ENCODE measurements at regions not wholly inside any gene's neighbourhood (a gene's known extent, or its start where the extent isn't known, plus 50 kb on each side); places are given as distances from the start of the nearest gene placed in this dataset.

GRCh38 chr13:58531614-58532013, 900.1 kb downstream of the PCDH17 start:
- Histone ChIP-seq H3K27me3 (replicated peaks in 1 of 2; ENCODE audit: control insufficient read depth in 2 of 2, insufficient read depth in 2 of 2, low read length in 1 of 2) (no peaks in the 10 kb centered on the region), H3K79me2 (ENCODE audit: control insufficient read depth, insufficient read depth, low read length) (no peaks in the 10 kb centered on the region), H4K20me1 (ENCODE audit: control insufficient read depth, insufficient read depth) (no peaks in the 10 kb centered on the region), H3K4me3 (no peak overlapping the region), H3K36me3 (ENCODE audit: control insufficient read depth in 2 of 2, insufficient read depth in 2 of 2, low read length in 1 of 2) (no peaks in the 10 kb centered on the region), H3K4me2 (ENCODE audit: control insufficient read depth, insufficient read depth) (no peak overlapping the region), H3K4me1 (ENCODE audit: control insufficient read depth, insufficient read depth, low read length) (no peaks in the 10 kb centered on the region), H3K27ac (ENCODE audit: control insufficient read depth, insufficient read depth) (no peak overlapping the region), H2AFZ (ENCODE audit: control insufficient read depth, low read depth, low read length) (no peak overlapping the region), H3K9ac (ENCODE audit: control insufficient read depth, insufficient read depth, low read length) (no peak overlapping the region), H3K9me3 (replicated peaks; ENCODE audit: control insufficient read depth, insufficient read depth, low read length) (no peaks in the 10 kb centered on the region)
- intact Hi-C loops (cut with micrococcal nuclease; ENCODE audit: unreplicated experiment) (no loop called here), in situ Hi-C loops (cut with MboI) (no loop called here)
- POLR2A ChIA-PET: no interaction called here
- TF ChIP-seq NR2C2 (IDR thresholded peaks at IDR 0.05; ENCODE audit: borderline replicate concordance, control insufficient read depth, insufficient read length, low read depth) (no peak), SPI1 (IDR thresholded peaks at IDR 0.05; ENCODE audit: borderline replicate concordance, insufficient read depth, low read depth, low read length) (no peak), ZNF384 (IDR thresholded peaks at IDR 0.05; ENCODE audit: borderline replicate concordance, low read depth, low read length) (no peak), USF1 (IDR thresholded peaks at IDR 0.05; ENCODE audit: borderline replicate concordance, extremely low read length, insufficient read depth, low read depth, low read length) (no peak), GATAD2B (conservative IDR thresholded peaks at IDR 0.05; ENCODE audit: low read depth) (no peak), KDM1A (IDR thresholded peaks at IDR 0.05; ENCODE audit: borderline replicate concordance) (no peak), SP1 (IDR thresholded peaks at IDR 0.05; ENCODE audit: low read depth, low read length) (no peak), DPF2 (IDR thresholded peaks at IDR 0.05) (no peak), NFIC (IDR thresholded peaks at IDR 0.05; ENCODE audit: low read depth, low read length) (no peak), GABPA (IDR thresholded peaks at IDR 0.05; ENCODE audit: low read depth) (no peak), HCFC1 (IDR thresholded peaks at IDR 0.05; ENCODE audit: low read length) (no peak), SMC3 (IDR thresholded peaks at IDR 0.05; ENCODE audit: borderline replicate concordance, low read length) (no peak), POU2F2 (IDR thresholded peaks at IDR 0.05; ENCODE audit: borderline replicate concordance, low read depth, low read length) (no peak)
- BruUV-seq (replicated peaks): no TSS peak
- WGBS (ENCODE audit: insufficient coverage, insufficient replicate concordance, low lambda C conversion rate, missing lambda C conversion rate): 58% methylated on average over 4 of the region's 4 CpGs
- RAD21 ChIA-PET (ENCODE audit: unreplicated experiment): no interaction called here
- no peak for ATAC-seq
- FAIRE-seq: no peak
- SMC1A ChIA-PET (ENCODE audit: uncharacterized antibody, unreplicated experiment): no interaction called here
- CTCF ChIA-PET: no interaction called here
- DNase-seq (ENCODE audit: low read depth, low spot score): no peak
